Superior temporal gyrus (tissue), 1 donor: ENCODE measurements at regions not wholly inside any gene's neighbourhood (a gene's known extent, or its start where the extent isn't known, plus 50 kb on each side); places are given as distances from the start of the nearest gene placed in this dataset.
"Not testable (repeated sequence)": the region's sequence is repeated elsewhere in the genome, so short reads cannot be mapped to it uniquely, and the experiment has no call there.

ENCODE experiments used
- DNase-seq: peaks from one replicate; pipeline ENCODE4 v3.0.0-alpha.2; 2016; ENCODE audit errors: extremely low spot score

GRCh38 chr18:49731860-49732311, 81.4 kb downstream of the ACAA2 start:
- no peak for DNase-seq

DNA sequence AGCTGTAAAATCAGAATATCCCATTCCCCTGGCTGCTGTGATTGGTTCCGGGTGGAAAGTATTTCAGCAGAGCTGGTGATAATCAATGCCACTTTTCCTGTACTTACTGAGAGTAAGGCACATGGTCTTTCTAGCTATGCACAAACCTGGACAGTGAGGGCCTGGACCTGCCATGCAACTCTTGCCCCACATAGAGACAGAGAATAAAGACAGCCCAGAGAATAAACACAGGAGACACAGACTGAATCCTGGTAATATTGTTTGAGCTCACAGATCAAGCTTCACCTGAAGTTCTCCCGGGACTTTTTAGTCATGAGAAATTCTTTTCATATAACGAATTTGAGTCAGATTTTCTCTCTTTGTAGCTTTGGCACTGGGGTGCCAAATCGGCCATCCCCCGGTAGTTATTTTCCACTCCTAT, 81.9 kb downstream of the ACAA2 start:
- no peak for DNase-seq

GRCh38 chr18:49730951-49731391, 82.4 kb downstream of the ACAA2 start:
- DNase-seq = no peak

DNA sequence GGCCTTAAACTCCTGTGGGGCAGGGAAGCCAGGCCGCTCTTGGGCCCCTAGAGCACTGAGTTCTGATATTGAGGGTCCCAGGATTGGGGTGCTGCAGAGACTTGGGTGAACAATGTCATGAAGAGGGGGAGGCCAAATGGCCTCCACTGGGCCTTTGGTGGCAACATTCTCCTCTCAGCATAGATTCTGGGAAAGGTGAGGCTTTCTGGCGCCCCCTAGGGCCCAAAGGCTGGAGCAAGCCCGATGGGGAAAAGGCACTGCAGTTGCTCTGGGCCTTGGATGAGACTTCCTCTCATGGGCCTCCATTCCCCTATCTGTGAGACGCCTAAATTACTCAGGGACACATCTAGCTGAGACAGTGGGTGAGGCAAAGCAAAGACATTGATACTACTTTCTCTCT, 84.8 kb downstream of the ACAA2 start:
- peak; percentile 43 for DNase-seq

- DNase-seq = no peak
Observed at GRCh38 chr18:49727816-49728215, 85.5 kb downstream of the ACAA2 start.

DNA sequence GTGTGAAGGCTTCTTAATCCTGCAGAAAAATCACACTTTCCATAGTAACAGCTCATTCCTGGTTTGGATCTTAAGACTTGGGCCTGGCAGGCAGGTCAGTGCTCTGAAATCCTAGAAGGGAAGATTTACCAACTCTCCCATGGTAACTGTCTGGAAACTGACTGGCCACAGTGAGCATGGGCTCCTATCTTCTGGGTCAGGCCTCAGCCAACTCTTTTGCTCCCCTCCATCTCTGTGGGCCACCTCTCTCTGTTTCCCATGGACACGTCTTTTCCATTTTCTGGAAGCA, 86.7 kb downstream of the ACAA2 start:
- no peak for DNase-seq

DNA sequence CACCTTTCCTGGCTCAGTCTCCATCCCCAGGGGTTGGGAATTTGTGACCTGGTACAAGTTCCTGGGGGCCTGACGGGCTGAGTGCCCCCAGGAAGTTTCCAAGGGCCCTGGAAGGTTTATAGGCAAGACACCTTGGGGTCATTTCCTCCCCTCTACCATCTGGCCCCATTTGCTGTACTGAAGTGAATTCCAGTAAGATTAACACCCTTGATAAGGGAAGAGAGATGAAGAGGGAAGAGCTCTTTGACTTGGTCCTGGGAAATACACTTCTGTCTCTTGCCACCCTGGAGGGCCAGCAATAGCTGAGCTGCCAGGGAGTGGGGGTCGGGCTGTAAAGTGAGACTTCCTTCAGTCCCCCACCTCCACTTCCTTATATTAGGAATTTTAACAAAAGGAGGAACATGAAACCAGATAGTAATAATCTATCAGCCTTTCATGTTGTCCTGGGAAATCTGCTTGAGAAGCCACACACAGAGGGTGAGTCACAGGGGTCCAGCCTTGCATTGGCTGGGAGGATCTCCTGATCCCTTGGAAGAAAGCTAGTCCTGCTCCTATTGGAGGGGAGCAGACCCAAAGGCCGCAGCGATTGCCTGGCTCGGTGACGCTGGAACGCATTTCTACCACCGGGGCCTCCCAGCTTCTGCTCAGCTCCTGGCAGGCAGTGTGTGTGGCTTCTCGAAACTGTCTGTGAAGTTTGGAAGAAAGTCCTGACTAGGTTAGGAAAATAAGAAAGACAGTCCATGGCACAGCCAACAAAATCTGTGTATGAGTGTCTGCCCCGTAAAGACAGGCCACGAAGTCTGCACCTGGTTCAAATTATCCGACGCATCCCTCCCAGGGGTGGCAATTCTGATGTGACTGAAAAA, 87.3 kb downstream of the ACAA2 start:
- DNase-seq = no peak

DNA sequence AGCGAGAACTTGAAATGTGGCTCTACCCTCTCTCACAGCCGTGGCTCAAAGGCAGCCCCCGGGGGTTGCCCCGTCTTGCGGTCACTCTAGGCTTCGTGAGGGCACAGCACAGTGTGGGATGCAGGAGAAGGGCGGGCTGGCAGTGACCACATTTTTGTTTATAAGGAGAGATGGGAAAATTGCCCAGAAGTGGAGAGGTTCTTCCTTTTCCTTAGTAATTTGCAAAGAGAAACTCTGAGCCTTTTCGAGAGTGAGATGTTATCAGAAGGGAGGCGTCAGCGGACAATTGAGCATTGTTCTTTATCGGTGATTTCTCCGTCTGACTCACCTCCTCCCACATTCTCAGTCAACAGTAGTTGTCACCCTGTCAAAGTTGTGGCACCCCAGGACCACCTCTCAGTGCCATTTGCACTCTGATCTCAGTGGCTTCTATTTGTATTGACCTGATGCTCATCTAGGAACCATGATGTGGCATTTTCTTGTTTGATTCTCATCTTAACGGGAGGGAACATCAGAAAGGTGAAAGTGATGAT, 89.6 kb downstream of the ACAA2 start:
- DNase-seq = no peak

GRCh38 chr18:49722477-49722876, 90.9 kb downstream of the ACAA2 start:
- DNase-seq = no peak

DNA sequence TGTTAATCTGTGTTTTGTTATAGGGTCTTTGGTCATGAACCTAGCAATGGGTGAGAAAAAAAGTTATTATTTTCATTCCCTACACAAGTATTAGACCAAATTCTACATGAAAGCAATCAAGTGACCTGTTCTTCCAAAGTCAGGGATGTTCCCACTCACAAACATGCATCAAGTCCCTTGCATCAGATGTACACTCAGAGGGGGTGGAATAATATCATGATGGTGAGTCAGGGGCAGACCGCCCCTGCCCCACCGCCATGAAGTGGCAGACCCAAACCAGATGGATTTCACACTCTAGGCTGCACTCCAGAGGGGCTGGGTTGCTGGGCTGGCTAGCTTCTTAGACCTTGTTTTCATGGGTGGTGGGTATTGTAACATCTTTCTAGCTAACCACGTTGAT, 91.4 kb downstream of the ACAA2 start:
- no peak for DNase-seq

- not testable (repeated sequence) for DNase-seq
Observed at GRCh38 chr18:49720944-49721343, 92.4 kb downstream of the ACAA2 start.

DNA sequence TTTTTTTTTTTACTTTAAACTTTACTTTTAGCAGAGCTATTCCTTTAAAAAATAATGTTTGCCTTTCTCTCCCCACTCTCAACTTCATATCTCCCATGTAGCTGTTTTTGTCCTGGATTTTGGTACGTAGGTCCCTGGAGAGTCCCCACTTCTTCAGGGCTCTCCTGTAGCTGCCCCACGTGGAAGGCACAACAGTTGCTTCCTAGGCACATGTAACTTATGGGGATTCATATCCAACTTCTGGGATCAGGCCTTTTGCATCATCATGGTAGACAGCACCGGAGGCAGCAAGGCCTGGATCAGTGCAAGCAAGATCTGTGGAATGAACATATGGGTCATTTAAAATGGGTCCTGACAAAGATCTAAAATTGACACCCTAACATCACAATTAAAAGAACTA, 95.7 kb downstream of the ACAA2 start:
- no peak for DNase-seq

DNA sequence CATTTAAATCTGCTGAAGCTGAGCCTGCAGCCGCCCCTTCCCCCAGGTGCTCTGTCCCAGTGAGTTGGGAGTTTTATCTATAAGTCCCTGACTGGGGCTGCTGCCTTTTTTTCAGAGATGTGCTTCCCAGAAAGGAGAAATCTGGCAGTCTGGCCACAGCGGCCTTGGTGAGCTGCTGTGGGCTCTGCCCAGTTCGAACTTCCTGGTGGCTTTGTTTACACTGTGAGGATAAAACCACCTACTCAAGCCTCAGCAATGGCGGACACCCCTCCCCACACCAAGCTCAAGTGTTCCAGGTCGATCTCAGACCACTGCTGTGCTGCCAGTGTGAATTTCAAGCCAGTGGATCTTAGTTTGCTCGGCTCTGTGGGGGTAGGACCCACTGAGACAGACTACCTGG, 97.3 kb downstream of the ACAA2 start:
- no peak for DNase-seq

DNA sequence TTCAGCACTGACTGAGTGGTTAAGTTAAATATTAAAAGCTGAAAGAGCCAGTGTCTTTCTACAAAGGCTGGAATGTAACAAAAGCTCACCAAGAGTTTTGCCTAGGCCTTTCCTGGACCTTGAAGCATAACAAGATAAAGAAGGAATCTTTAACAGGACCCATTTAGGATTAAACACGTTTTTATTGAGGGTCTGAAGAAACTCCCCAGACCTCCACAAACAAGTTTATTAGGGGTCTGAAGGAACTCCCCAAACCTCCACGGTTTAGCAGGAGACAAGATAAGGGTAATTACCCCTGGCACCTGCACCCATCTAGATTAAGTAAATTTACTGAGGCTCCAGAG, 104.0 kb downstream of the ACAA2 start:
- DNase-seq = no peak

- DNase-seq = no peak
Observed at GRCh38 chr18:49708662-49709346, 104.5 kb downstream of the ACAA2 start.

DNA sequence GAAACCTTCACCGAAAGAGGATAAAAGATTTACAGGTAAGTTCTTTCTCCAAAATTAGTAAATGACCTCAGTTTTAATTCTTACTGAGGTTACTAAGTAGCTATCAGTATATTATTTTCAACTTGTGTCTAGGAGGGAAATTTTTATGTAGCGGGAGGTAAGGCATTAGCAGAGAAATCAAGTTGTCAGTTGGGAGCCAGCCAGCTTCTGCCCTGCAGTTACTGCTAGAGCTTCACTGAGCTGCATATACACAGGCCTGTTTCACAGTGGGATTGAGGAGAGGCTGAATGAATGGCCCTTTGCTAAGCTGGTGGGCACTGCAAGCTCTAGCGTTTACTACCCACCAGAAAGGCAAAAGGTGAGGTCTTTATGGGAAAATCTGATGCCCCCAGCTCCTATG, 105.7 kb downstream of the ACAA2 start:
- no peak for DNase-seq

DNA sequence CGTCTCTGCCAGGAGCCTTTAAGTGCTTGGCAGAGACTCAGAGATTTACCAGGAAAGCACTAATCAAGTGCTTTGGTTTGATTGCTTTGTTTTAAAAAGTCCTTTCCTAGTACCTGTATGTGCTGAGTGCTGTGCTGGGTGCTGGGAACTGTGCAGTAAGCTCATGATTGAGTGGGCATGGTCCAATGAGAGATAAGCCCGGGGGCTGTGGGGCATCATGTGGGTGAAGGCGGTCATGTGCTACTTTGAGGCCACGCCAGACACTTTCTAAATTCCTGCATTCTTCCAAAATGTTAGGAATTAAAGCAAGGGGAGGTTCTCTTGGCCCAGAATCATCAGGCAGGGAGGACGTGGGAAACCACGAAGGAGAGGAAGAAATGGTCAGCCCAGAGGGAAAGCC, 109.0 kb downstream of the ACAA2 start:
- no peak for DNase-seq

DNA sequence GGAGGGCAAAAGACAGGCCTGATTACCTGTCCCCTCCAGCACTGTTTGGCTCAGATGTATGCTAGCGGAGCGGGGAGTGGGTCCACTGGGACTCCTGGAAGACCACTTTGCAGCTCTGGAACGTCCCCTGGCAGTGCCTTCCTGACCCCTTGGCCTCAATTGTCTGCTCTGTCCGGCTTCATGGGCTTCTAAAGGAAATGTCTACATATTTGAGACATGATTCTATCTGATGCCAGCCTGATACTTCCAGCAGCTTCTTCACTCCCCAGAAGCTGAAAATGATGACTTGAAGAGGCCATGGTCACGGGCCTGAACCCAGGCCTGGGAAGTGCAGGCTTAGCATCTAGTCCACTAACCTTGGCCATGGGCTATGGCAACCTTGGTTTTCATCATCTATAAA, 112.1 kb downstream of the ACAA2 start:
- no peak for DNase-seq

DNA sequence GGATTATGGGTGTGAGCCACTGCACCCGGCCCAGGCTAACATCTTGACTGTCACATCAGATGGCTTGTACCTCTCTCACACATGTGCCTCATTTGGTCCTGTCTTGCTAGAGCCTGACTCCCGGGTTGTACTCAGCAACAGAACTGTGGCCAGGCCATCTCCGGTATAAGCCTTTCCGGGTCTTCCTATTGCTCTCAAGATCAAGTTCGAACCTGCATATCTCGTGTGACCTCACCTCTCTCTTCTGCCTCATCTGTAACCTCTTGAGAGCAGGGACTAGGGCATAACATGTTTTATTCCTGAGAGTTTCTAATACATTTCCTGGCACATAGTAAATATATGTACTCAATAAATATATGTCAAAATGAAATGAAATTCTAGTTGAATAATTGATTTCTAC, 114.0 kb downstream of the ACAA2 start:
- DNase-seq = no peak

DNA sequence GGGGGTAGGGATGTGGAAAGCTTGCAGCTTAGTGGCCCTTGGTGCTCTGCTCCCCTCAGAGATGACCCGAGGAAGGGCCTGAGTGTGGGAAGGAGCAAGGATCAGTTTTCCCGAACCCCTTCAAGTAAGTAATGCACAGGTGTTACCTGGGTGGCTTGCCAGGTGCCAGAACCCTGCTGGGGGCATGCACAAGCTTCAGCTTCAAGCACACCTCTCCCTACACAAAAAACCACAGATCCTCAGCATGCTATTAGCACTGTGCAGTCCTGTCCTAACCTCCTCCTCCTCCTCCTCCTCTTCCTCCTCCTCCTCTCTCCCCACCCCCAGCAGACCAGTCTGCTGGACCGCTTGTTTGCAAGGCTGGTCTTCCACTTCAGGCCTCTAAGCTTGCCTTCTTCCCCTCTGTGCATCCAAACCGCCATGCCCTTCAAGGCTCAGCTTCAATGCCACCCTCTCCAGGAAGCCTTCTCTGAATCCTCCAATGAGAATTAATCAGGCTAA, 114.8 kb downstream of the ACAA2 start:
- no peak for DNase-seq

GRCh38 chr18:49697757-49698524, 115.4 kb downstream of the ACAA2 start:
- no peak for DNase-seq

GRCh38 chr18:49697049-49697448, 116.3 kb downstream of the ACAA2 start:
- no peak for DNase-seq
